Astrocyte (in vitro differentiated cells and primary cell): ENCODE measurements at regions not wholly inside any gene's neighbourhood (a gene's known extent, or its start where the extent isn't known, plus 50 kb on each side); places are given as distances from the start of the nearest gene placed in this dataset.
A peak's percentile ranks its signal among the peaks of the same experiment; 100 is the strongest.

Experiments
- DNase-seq: peaks from one replicate; pipeline ENCODE4 v3.0.0-alpha.2; 2010; ENCODE audit warnings: low read depth
- FAIRE-seq: peaks from 2 replicates; lab custom pipeline; 2011; peaks lifted over from hg19 to GRCh38; lab: Jason Lieb, UNC
- H2AFZ ChIP-seq: 2 replicates; pipeline ENCODE4 v1.6.0; 2012; ENCODE audit warnings: low read depth, low read length, inconsistent platforms
- H3K27ac ChIP-seq: 2 replicates; pipeline ENCODE4 v1.5.1; 2011; ENCODE audit warnings: low read depth, low read length, inconsistent platforms
- H3K27me3 ChIP-seq: 2 replicates; pipeline ENCODE4 v1.6.0; 2011; ENCODE audit warnings: low read length, inconsistent platforms; ENCODE audit not compliant: insufficient read depth
- H3K36me3 ChIP-seq: 2 replicates; pipeline ENCODE4 v1.5.1; 2011; ENCODE audit warnings: low read length, inconsistent platforms; ENCODE audit not compliant: insufficient read depth
- H3K4me1 ChIP-seq: 2 replicates; pipeline ENCODE4 v1.5.1; 2011; ENCODE audit warnings: low read length, inconsistent platforms; ENCODE audit not compliant: insufficient read depth
- H3K4me2 ChIP-seq: 2 replicates; pipeline ENCODE4 v1.6.0; 2012; ENCODE audit warnings: low read length, inconsistent platforms
- H3K4me3 ChIP-seq: 2 replicates; pipeline ENCODE4 v1.5.1; 2011; ENCODE audit warnings: low read depth, mild to moderate bottlenecking, low read length, inconsistent platforms; ENCODE audit not compliant: insufficient read depth
- H3K79me2 ChIP-seq: 2 replicates; pipeline ENCODE4 v1.6.0; 2012; ENCODE audit warnings: mild to moderate bottlenecking, low read length, inconsistent platforms; ENCODE audit not compliant: insufficient read depth
- H3K9ac ChIP-seq: 2 replicates; pipeline ENCODE4 v1.6.0; 2012; ENCODE audit warnings: mild to moderate bottlenecking, low read length, inconsistent platforms
- H3K9me3 ChIP-seq: 2 replicates; pipeline ENCODE4 v1.5.1; 2012; ENCODE audit warnings: low read depth, mild to moderate bottlenecking, low read length, inconsistent platforms; ENCODE audit not compliant: insufficient read depth
- H4K20me1 ChIP-seq: 2 replicates; pipeline ENCODE4 v1.6.0; 2012; ENCODE audit warnings: low read length, inconsistent platforms; ENCODE audit not compliant: insufficient read depth
- H3K27ac Mint-ChIP-seq: one replicate; pipeline ENCODE4 v1.8.0; 2021; ENCODE audit warnings: mild to moderate bottlenecking, mixed read lengths; ENCODE audit not compliant: unreplicated experiment
- H3K27me3 Mint-ChIP-seq: one replicate; pipeline ENCODE4 v1.8.0; 2021; ENCODE audit warnings: low read depth, mixed read lengths; ENCODE audit not compliant: unreplicated experiment
- H3K36me3 Mint-ChIP-seq: one replicate; pipeline ENCODE4 v1.8.0; 2021; ENCODE audit warnings: low read depth, mixed read lengths; ENCODE audit not compliant: unreplicated experiment
- H3K4me1 Mint-ChIP-seq: one replicate; pipeline ENCODE4 v1.8.0; 2021; ENCODE audit warnings: low read depth, mixed read lengths; ENCODE audit not compliant: unreplicated experiment
- H3K4me3 Mint-ChIP-seq: one replicate; pipeline ENCODE4 v1.8.0; 2021; ENCODE audit warnings: mild to moderate bottlenecking, moderate library complexity, mixed read lengths; ENCODE audit not compliant: unreplicated experiment
- H3K9me3 Mint-ChIP-seq: one replicate; pipeline ENCODE4 v1.8.0; 2021; ENCODE audit warnings: mild to moderate bottlenecking, mixed read lengths; ENCODE audit not compliant: unreplicated experiment
- EZH2 ChIP-seq: IDR thresholded peaks from 2 replicates; pipeline ENCODE4 v1.6.1; 2012; ENCODE audit warnings: mild to moderate bottlenecking, low read length, inconsistent platforms; ENCODE audit not compliant: insufficient read depth
- TF ChIP-seq, protein P1 (sequence below): IDR thresholded peaks from 2 replicates; pipeline ENCODE4 v1.5.1; 2011; ENCODE audit warnings: low read depth, mild to moderate bottlenecking, inconsistent platforms, low read length, moderate library complexity; ENCODE audit not compliant: insufficient read depth

GRCh38 chr1:8122477-8123407, 96.6 kb upstream of the ERRFI1 start:
- DNase-seq = peak; percentile 73
- peak overlapping the region; percentile 6 for H3K9ac ChIP-seq
- peaks cover 28% of the 10 kb centered on the region for H3K4me1 ChIP-seq
- H3K79me2 ChIP-seq = no peaks in the 10 kb centered on the region
- no peak for FAIRE-seq
- Mint-ChIP-seq H3K27ac (no peak overlapping the region), H3K4me1 (peaks cover 21% of the 10 kb centered on the region), H3K4me3 (no peak overlapping the region), H3K27me3 (peaks cover 2% of the 10 kb centered on the region), H3K36me3 (peaks cover 2% of the 10 kb centered on the region), H3K9me3 (peaks cover 13% of the 10 kb centered on the region)
- no peaks in the 10 kb centered on the region for H4K20me1 ChIP-seq
- no peaks in the 10 kb centered on the region for H3K36me3 ChIP-seq
- H2AFZ ChIP-seq = no peak overlapping the region
- H3K4me2 ChIP-seq = peak overlapping the region; percentile 23
- peaks cover 4% of the 10 kb centered on the region for H3K9me3 ChIP-seq
- peak overlapping the region; percentile 80 for H3K27ac ChIP-seq
- no peak overlapping the region for H3K4me3 ChIP-seq
- TF ChIP-seq EZH2 = no peak
- TF ChIP-seq, protein P1, sequence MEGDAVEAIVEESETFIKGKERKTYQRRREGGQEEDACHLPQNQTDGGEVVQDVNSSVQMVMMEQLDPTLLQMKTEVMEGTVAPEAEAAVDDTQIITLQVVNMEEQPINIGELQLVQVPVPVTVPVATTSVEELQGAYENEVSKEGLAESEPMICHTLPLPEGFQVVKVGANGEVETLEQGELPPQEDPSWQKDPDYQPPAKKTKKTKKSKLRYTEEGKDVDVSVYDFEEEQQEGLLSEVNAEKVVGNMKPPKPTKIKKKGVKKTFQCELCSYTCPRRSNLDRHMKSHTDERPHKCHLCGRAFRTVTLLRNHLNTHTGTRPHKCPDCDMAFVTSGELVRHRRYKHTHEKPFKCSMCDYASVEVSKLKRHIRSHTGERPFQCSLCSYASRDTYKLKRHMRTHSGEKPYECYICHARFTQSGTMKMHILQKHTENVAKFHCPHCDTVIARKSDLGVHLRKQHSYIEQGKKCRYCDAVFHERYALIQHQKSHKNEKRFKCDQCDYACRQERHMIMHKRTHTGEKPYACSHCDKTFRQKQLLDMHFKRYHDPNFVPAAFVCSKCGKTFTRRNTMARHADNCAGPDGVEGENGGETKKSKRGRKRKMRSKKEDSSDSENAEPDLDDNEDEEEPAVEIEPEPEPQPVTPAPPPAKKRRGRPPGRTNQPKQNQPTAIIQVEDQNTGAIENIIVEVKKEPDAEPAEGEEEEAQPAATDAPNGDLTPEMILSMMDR = no peak
- H3K27me3 ChIP-seq = no peaks in the 10 kb centered on the region

GRCh38 chr1:8122160-8122476, 96.0 kb upstream of the ERRFI1 start:
- H3K36me3 Mint-ChIP-seq = peaks cover 2% of the 10 kb centered on the region
- H3K36me3 ChIP-seq = no peaks in the 10 kb centered on the region
- H3K27ac Mint-ChIP-seq = no peak overlapping the region
- peaks cover 11% of the 10 kb centered on the region for H3K9me3 Mint-ChIP-seq
- peak overlapping the region; percentile 80 for H3K27ac ChIP-seq
- DNase-seq = peak; percentile 75
- H3K4me3 Mint-ChIP-seq = no peak overlapping the region
- H3K4me2 ChIP-seq = peak overlapping the region; percentile 52
- peaks cover 21% of the 10 kb centered on the region for H3K4me1 Mint-ChIP-seq
- no peaks in the 10 kb centered on the region for H3K79me2 ChIP-seq
- TF ChIP-seq, protein P1 = no peak
- no peak for TF ChIP-seq EZH2
- no peak overlapping the region for H2AFZ ChIP-seq
- no peaks in the 10 kb centered on the region for H3K27me3 ChIP-seq
- no peak for FAIRE-seq
- peaks cover 4% of the 10 kb centered on the region for H3K9me3 ChIP-seq
- H3K4me1 ChIP-seq = peaks cover 34% of the 10 kb centered on the region
- no peak overlapping the region for H3K4me3 ChIP-seq
- H4K20me1 ChIP-seq = no peaks in the 10 kb centered on the region
- H3K27me3 Mint-ChIP-seq = no peaks in the 10 kb centered on the region
- no peak overlapping the region for H3K9ac ChIP-seq
